Kidney epithelial cell (primary cell): ENCODE measurements at regions not wholly inside any gene's neighbourhood (a gene's known extent, or its start where the extent isn't known, plus 50 kb on each side); places are given as distances from the start of the nearest gene placed in this dataset.
A peak's percentile ranks its signal among the peaks of the same experiment; 100 is the strongest.
"Not testable (repeated sequence)": the region's sequence is repeated elsewhere in the genome, so short reads cannot be mapped to it uniquely, and the experiment has no call there.

ENCODE experiments used
- DNase-seq: peaks from one replicate; pipeline ENCODE4 v3.0.0-alpha.2; 2010; ENCODE audit warnings: low read depth
- H3K27me3 ChIP-seq: 2 replicates; pipeline ENCODE4 v1.6.0; 2011; ENCODE audit warnings: low read length; ENCODE audit not compliant: control insufficient read depth, insufficient read depth
- H3K36me3 ChIP-seq: 2 replicates; pipeline ENCODE4 v1.5.1; 2011; ENCODE audit warnings: low read length; ENCODE audit not compliant: control insufficient read depth, insufficient read depth
- H3K4me3 ChIP-seq: 2 replicates; pipeline ENCODE4 v1.5.1; 2011; ENCODE audit warnings: low read depth, mild to moderate bottlenecking, control low read depth, low read length
- TF ChIP-seq, protein P1 (sequence below): IDR thresholded peaks from 2 replicates; pipeline ENCODE4 v1.5.1; 2011; ENCODE audit warnings: mild to moderate bottlenecking, moderate library complexity, low read length, control low read depth, inconsistent platforms; ENCODE audit not compliant: insufficient read depth, poor library complexity, severe bottlenecking

GRCh38 chr5:111826064-111826463, 69.1 kb upstream of the NREP start:
- no peaks in the 10 kb centered on the region for H3K27me3 ChIP-seq
- TF ChIP-seq, protein P1, sequence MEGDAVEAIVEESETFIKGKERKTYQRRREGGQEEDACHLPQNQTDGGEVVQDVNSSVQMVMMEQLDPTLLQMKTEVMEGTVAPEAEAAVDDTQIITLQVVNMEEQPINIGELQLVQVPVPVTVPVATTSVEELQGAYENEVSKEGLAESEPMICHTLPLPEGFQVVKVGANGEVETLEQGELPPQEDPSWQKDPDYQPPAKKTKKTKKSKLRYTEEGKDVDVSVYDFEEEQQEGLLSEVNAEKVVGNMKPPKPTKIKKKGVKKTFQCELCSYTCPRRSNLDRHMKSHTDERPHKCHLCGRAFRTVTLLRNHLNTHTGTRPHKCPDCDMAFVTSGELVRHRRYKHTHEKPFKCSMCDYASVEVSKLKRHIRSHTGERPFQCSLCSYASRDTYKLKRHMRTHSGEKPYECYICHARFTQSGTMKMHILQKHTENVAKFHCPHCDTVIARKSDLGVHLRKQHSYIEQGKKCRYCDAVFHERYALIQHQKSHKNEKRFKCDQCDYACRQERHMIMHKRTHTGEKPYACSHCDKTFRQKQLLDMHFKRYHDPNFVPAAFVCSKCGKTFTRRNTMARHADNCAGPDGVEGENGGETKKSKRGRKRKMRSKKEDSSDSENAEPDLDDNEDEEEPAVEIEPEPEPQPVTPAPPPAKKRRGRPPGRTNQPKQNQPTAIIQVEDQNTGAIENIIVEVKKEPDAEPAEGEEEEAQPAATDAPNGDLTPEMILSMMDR: no peak
- no peak for DNase-seq
- H3K36me3 ChIP-seq: no peaks in the 10 kb centered on the region
- no peak overlapping the region for H3K4me3 ChIP-seq

GRCh38 chr5:111820072-111820471, 63.1 kb upstream of the NREP start:
- no peak for DNase-seq
- Histone ChIP-seq H3K4me3 (no peak overlapping the region), H3K27me3 (no peaks in the 10 kb centered on the region), H3K36me3 (no peaks in the 10 kb centered on the region)
- TF ChIP-seq, protein P1: peak; percentile 2

DNA sequence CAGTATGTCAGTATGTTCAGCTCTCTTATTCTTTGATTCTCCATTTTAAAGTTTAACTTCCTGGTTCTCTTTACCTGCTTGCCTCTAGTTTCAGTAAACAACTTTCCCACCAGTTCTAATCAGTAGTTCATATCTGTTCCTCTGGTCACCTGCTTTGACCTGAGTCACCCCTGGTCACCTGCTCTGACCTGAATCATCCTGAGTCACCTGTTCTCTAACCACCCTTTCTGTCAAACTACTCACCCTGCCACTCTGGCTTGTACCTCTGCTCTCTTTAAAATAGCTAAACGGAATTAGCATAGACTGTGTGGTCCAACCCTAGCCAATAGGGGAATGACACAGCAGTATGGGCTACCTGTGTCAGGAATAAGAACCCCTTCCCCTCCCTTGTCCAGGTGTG, 62.0 kb upstream of the NREP start:
- H3K4me3 ChIP-seq, DNase-seq, H3K36me3 ChIP-seq, H3K27me3 ChIP-seq: not testable (repeated sequence)

- no peaks in the 10 kb centered on the region for H3K36me3 ChIP-seq
- no peak for DNase-seq
- TF ChIP-seq, protein P1: no peak
- no peak overlapping the region for H3K4me3 ChIP-seq
- no peaks in the 10 kb centered on the region for H3K27me3 ChIP-seq
Measured at GRCh38 chr5:111813537-111813936, 56.5 kb upstream of the NREP start.

DNA sequence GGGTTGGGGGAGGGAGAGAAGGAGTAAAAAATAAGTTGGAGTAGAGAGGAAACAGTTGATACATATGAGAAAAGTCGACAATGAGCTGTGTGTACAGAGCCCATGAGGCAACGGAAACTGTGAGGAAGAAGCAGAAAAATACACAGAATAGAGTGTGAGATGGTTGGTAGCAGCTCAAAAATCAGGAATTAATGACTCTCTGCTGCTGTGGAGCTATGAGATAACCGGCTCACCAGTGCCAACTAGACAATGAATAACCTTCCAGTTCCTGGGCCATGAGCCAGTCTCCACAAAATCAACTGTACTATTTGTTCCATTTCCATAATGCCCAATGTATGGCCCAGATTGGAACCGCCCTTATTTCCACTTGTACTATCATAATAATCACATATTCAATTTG, 53.1 kb upstream of the NREP start:
- TF ChIP-seq, protein P1: no peak

More for the DNA sequence above, 53.1 kb upstream of the NREP start:
- Histone ChIP-seq H3K4me3 (no peak overlapping the region), H3K27me3 (no peaks in the 10 kb centered on the region), H3K36me3 (no peaks in the 10 kb centered on the region)
- no peak for DNase-seq
